Stomach (tissue), 4 donors: ENCODE measurements at regions not wholly inside any gene's neighbourhood (a gene's known extent, or its start where the extent isn't known, plus 50 kb on each side); places are given as distances from the start of the nearest gene placed in this dataset.

Source experiments
- EP300 ChIP-seq: sonication (generic); formaldehyde crosslinking; IDR thresholded peaks from one replicate; pipeline ENCODE4 v1.6.1; 2017; ENCODE audit warnings: antibody characterized with exemption
- POLR2A ChIP-seq, 4 donors: fragments of 450-650 bp; IDR thresholded peaks; one replicate each; pipeline ENCODE4 v1.6.1; 2016; ENCODE audit warnings: antibody characterized with exemption in 4 of 4, control low read depth in 2 of 4, mild to moderate bottlenecking in 1 of 4, moderate library complexity in 1 of 4
- TF ChIP-seq, protein P1 (sequence below), 7 experiments: fragments of 450-650 bp in 4 of 7; fragments of 200-600 bp in 3 of 7; sonication (generic) in 3 of 7; IDR thresholded peaks; one replicate each; pipeline ENCODE4 v1.5.1; 2016 to 2019; ENCODE audit warnings: antibody characterized with exemption in 7 of 7, control low read depth in 2 of 7, mild to moderate bottlenecking in 1 of 7

DNA sequence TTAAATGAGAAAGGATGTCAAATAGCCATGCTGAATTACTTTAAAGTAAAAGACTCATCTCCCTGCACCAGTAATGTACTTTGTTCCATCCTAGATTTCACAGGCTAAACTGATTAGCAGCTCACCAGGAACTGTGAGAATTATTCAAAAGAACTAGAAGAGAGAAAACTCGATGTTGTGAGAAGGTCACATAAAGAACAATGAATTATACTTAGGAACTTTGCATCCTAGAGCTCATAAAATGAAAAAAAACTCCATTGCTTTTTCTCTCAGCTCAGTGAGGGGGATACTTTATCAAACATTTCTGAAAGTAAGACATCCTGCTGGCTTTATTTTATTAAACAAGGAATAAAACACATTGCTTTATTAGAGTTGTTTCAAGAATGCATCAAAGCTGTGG is 278.5 kb downstream of the MRPL39 start:
- TF ChIP-seq, protein P1, sequence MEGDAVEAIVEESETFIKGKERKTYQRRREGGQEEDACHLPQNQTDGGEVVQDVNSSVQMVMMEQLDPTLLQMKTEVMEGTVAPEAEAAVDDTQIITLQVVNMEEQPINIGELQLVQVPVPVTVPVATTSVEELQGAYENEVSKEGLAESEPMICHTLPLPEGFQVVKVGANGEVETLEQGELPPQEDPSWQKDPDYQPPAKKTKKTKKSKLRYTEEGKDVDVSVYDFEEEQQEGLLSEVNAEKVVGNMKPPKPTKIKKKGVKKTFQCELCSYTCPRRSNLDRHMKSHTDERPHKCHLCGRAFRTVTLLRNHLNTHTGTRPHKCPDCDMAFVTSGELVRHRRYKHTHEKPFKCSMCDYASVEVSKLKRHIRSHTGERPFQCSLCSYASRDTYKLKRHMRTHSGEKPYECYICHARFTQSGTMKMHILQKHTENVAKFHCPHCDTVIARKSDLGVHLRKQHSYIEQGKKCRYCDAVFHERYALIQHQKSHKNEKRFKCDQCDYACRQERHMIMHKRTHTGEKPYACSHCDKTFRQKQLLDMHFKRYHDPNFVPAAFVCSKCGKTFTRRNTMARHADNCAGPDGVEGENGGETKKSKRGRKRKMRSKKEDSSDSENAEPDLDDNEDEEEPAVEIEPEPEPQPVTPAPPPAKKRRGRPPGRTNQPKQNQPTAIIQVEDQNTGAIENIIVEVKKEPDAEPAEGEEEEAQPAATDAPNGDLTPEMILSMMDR (IDR thresholded peaks at IDR 0.05), result no peak
- TF ChIP-seq POLR2A (IDR thresholded peaks at IDR 0.05) (no peak), EP300 (no peak)
